GM06990 (cell line): ENCODE measurements at regions not wholly inside any gene's neighbourhood (a gene's known extent, or its start where the extent isn't known, plus 50 kb on each side); places are given as distances from the start of the nearest gene placed in this dataset.

Experiments used
- DNase-seq: peaks from one replicate; pipeline ENCODE4 v3.0.0-alpha.2; 2011; ENCODE audit not compliant: insufficient read length; ENCODE audit errors: extremely low read depth
- H3K27me3 ChIP-seq: replicated peaks from 2 replicates; pipeline ENCODE4 v1.6.0; 2011; ENCODE audit warnings: low read length; ENCODE audit not compliant: control insufficient read depth, insufficient read depth
- H3K36me3 ChIP-seq: 2 replicates; pipeline ENCODE4 v1.5.1; 2011; ENCODE audit warnings: low read length; ENCODE audit not compliant: control insufficient read depth, insufficient read depth
- H3K4me3 ChIP-seq: replicated peaks from 2 replicates; pipeline ENCODE4 v1.5.1; 2011; ENCODE audit warnings: low read depth, mild to moderate bottlenecking, control low read depth, low read length
- CTCF ChIP-seq: IDR thresholded peaks from 2 replicates; pipeline ENCODE4 v1.5.1; 2011; ENCODE audit warnings: low read length, control low read depth, mild to moderate bottlenecking, inconsistent platforms; ENCODE audit not compliant: insufficient read depth, poor library complexity, severe bottlenecking

- H3K36me3 ChIP-seq = no peaks in the 10 kb centered on the region
- no peaks in the 10 kb centered on the region for H3K27me3 ChIP-seq
- no peak for DNase-seq
- no peak for TF ChIP-seq CTCF
- H3K4me3 ChIP-seq = no peak overlapping the region
These were observed 94.3 kb downstream of the EDN1 start for GRCh38 chr6:12384357-12384912.

DNA sequence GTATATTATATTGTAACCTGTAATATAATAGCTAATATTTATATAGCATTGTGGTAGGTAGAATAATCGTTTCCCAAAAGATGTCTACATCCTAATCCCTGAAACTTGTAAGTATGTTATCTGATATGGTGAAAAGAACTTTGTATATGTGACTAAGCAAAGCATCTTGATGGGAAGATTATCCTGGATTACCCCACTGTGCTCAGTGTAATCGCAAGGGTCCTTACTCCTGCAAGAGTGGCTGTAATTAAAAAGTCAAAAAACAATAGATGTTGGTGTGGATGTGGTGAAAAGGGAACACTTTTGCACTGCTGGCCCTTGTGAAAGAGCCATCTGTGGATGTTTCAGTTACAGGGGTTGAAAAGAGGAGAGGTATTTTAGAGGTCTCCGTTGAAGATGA lies 95.2 kb downstream of the EDN1 start:
- Histone ChIP-seq H3K4me3 (no peak overlapping the region), H3K27me3 (no peaks in the 10 kb centered on the region), H3K36me3 (no peaks in the 10 kb centered on the region)
- no peak for TF ChIP-seq CTCF
- DNase-seq = no peak

- Histone ChIP-seq H3K4me3 (no peak overlapping the region), H3K36me3 (no peaks in the 10 kb centered on the region), H3K27me3 (no peaks in the 10 kb centered on the region)
- DNase-seq = no peak
- TF ChIP-seq CTCF = no peak
These were observed 96.7 kb downstream of the EDN1 start for GRCh38 chr6:12386816-12387215.

DNA sequence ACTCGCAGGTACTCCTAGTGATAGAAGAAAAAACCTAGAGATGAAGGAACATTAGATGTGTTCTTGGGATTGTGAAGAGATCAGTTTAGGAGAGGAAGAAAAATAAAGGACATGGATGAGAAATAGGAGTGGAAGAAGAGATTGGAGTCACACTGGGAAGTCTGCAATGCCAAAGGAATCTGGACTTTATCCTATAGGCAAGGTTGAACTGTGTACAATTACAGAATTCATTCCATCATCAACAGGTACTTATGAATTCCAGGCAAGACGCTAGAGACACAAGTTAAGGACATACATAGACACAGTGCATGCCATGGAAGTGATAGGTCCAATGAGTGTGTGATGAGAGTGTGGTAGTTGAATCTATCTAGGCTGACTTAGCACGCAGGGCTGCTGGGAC lies 101.3 kb downstream of the EDN1 start:
- DNase-seq = no peak
- TF ChIP-seq CTCF = no peak
- no peaks in the 10 kb centered on the region for H3K27me3 ChIP-seq

DNA sequence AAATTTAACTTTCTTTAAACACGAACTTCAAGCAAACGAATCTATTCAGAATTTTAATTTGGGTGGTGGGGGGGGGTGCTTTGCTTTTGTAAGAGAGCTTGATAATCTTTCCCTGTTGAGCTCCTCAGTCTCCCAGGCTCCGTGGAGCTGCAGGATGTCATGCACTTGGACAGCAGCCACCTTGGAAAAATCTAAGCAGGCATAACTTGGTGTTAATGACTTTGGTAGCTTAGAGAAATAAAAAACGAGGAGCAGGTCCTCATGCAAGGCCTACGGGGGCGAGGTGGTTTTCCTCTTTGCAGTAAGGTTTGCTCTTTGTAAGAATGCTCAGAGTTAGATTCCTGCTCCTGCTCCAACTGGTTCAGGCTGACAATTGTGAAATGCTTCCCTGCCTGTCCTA lies 102.3 kb downstream of the EDN1 start:
- Histone ChIP-seq H3K27me3 (no peaks in the 10 kb centered on the region), H3K4me3 (no peak overlapping the region), H3K36me3 (no peaks in the 10 kb centered on the region)
- no peak for TF ChIP-seq CTCF
- no peak for DNase-seq

More for the DNA sequence above, 101.3 kb downstream of the EDN1 start:
- Histone ChIP-seq H3K4me3 (no peak overlapping the region), H3K36me3 (no peaks in the 10 kb centered on the region)

GRCh38 chr6:12393100-12393499 lies 102.9 kb downstream of the EDN1 start:
- Histone ChIP-seq H3K27me3 (no peaks in the 10 kb centered on the region), H3K4me3 (no peak overlapping the region), H3K36me3 (no peaks in the 10 kb centered on the region)
- DNase-seq = no peak
- TF ChIP-seq CTCF = no peak
